Activated naive CD8-positive, alpha-beta T cell treated with anti-CD3 and anti-CD28 coated beads, Interleukin-2, amount 50 U/mL, for 24 hours (primary cell): ENCODE measurements at regions not wholly inside any gene's neighbourhood (a gene's known extent, or its start where the extent isn't known, plus 50 kb on each side); places are given as distances from the start of the nearest gene placed in this dataset.
"Not testable (repeated sequence)": the region's sequence is repeated elsewhere in the genome, so short reads cannot be mapped to it uniquely, and the experiment has no call there.

ENCODE experiments used
- ATAC-seq: fragments of 150-1000 bp; cut with Tn5 transposase; one replicate; pipeline ENCODE4 v1.10.0; 2021
- DNase-seq: peaks from one replicate; pipeline ENCODE4 v3.0.0; 2021
- H3K27ac Mint-ChIP-seq: one replicate; pipeline ENCODE4 v1.8.0; 2021; ENCODE audit warnings: mild to moderate bottlenecking, mixed read lengths
- H3K27me3 Mint-ChIP-seq: one replicate; pipeline ENCODE4 v1.8.0; 2021; ENCODE audit warnings: mixed read lengths
- H3K36me3 Mint-ChIP-seq: one replicate; pipeline ENCODE4 v1.8.0; 2021; ENCODE audit warnings: low read depth, mixed read lengths
- H3K4me1 Mint-ChIP-seq: one replicate; pipeline ENCODE4 v1.8.0; 2021; ENCODE audit warnings: mixed read lengths
- H3K4me3 Mint-ChIP-seq: one replicate; pipeline ENCODE4 v1.8.0; 2021; ENCODE audit warnings: mild to moderate bottlenecking, moderate library complexity, mixed read lengths
- H3K9me3 Mint-ChIP-seq: one replicate; pipeline ENCODE4 v1.8.0; 2021; ENCODE audit warnings: mixed read lengths

DNA sequence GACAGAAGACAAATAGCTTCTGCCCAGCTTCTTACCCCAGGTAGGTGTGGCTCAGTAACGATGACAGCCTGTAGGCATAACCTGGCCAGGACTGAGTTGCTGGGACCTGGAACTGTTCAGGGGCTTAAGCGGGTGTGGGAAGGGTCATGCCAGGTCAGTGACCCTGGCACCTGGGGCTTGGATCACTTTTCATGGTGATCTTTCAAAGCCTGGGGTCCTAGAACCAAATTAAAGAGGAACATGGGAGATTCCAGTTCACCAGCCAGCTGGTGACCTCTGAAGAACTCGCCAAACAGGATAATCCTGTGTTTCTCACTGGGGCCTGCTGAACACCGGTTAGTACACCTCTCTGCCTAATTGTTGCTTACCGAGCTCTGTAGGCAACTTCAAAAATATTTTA lies 102.6 kb upstream of the LMNTD1 start:
- no peaks in the 10 kb centered on the region for H3K4me1 Mint-ChIP-seq
- no peaks in the 10 kb centered on the region for H3K27me3 Mint-ChIP-seq
- DNase-seq (no peak), ATAC-seq (no peak)
- no peaks in the 10 kb centered on the region for H3K36me3 Mint-ChIP-seq
- no peak overlapping the region for H3K4me3 Mint-ChIP-seq
- no peaks in the 10 kb centered on the region for H3K9me3 Mint-ChIP-seq
- no peak overlapping the region for H3K27ac Mint-ChIP-seq

DNA sequence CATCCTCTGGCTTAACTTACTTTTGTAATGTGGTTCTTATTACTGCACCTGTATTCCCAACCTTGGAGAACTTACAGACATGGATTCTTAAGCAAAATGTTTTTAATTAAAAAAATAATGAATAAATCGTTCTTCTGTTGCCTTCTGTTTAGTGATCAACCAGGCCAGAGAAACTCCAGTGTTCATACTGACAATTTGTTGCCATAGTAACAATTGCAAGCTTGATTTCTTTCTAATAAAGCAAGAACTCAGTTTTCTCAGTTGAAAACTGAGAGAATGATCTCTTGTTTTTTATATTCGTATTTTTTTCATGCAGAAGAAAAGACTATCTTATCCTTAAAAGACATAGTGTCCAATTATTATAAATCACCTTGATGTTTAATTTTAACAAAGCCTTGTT lies 106.5 kb upstream of the LMNTD1 start:
- no peak for DNase-seq
- Mint-ChIP-seq H3K36me3 (no peaks in the 10 kb centered on the region), H3K4me3 (no peak overlapping the region), H3K9me3 (no peaks in the 10 kb centered on the region), H3K4me1 (no peaks in the 10 kb centered on the region), H3K27ac (no peak overlapping the region), H3K27me3 (no peaks in the 10 kb centered on the region)
- ATAC-seq = no peak

DNA sequence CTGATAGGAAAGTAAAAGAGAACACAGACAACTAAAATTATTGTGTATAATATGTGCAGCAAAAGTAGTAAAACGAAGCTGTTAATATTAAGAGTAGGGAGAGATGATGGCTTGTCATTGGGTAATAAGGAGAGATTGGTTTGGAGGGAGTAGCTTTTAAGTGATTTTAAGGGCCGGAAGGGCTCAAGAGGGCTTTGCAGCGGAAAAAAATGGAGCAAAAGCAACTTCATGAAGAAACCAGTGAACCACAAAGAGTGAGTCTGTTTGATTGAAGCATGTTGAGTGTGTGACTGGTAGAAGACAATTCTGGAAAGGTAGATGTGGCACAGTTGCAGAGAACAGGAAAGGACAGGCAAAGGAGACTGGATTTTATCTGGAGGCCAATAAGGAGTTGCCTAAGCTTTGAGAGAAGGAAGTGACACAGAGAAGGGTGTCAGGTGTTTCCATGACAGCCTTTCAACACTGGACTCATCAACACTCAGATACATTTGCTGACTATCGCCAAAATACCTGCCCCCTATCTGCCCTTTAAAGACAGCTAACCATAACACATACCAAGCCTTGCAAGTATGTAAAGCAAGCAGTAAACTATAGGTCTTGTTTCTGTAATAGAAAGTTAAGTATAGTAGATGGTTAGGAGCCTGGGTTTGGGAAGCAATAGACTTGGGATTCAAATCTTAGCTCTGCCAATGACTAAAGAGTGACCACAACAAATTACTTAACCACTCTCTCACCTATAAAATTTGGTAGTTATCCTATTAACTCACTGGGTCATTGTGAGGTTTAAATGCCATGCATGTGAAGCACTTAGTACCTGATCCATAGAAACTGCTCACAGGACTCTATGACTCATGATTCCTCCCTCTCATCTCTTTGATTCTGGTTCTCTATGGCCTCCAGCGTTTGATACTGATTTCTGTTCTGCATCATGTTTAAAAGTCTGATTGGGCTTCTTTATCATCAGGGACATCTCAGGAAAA lies 117.3 kb upstream of the LMNTD1 start:
- Mint-ChIP-seq H3K27ac (no peak overlapping the region), H3K27me3 (no peaks in the 10 kb centered on the region), H3K4me3 (no peak overlapping the region), H3K4me1 (no peaks in the 10 kb centered on the region), H3K9me3 (no peaks in the 10 kb centered on the region), H3K36me3 (no peaks in the 10 kb centered on the region)
- no peak for ATAC-seq
- no peak for DNase-seq

DNA sequence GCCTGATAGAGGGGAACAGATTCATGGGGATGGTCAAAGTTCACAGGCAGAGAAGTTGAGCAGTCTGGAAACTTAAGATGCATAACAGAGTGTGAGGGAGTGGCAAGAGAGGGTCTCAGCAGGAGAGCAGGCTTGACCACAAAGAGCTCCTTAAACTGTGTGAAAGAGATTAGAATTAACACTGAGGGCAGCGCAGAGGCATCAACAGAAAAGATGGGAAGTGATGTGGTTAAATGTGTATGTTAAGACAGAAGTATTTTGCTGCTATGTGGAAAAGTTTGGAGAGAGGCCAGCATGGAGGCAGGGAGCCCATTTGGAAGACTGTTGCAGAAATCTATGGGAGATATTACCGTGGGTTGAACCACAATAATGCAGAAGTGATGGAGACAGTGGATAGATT lies 122.7 kb upstream of the LMNTD1 start:
- ATAC-seq (no peak), DNase-seq (no peak)
- Mint-ChIP-seq H3K27ac (no peak overlapping the region), H3K27me3 (no peaks in the 10 kb centered on the region), H3K9me3 (no peaks in the 10 kb centered on the region), H3K36me3 (no peaks in the 10 kb centered on the region), H3K4me3 (no peak overlapping the region), H3K4me1 (no peaks in the 10 kb centered on the region)

DNA sequence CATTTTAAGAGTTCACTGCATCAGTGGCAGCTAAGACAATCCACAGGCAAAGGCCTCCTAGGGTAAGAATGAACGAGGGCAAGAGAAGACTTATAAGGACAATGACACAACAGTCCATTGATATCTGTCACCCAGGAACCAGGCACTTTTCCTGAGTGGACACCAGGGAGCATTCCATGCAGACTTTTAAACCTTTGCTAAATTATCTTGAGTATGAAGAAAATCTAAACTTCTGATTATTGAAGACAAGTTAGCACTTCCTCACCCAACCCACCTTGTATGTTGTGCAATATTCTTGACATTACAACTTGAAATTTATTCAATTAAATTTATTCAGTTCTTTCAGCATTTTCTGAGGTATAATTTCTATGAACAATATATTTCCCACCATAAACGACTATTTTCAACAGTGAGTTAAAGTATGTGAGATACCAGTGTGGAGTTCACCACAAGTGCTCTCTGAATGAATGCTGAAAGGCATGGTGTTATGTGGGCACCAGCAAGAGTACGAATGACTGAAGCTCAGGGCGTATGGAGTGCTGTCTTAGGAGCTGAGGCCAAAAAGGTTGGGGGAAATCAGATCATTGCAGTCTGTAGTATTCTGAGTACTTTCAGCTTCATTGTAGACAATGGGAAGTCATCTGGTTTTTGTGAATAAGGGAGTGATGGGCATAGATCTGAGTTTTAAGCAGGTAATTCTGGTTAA lies 124.3 kb upstream of the LMNTD1 start:
- no peak overlapping the region for H3K4me3 Mint-ChIP-seq
- no peak overlapping the region for H3K27ac Mint-ChIP-seq
- no peaks in the 10 kb centered on the region for H3K4me1 Mint-ChIP-seq
- no peaks in the 10 kb centered on the region for H3K9me3 Mint-ChIP-seq
- DNase-seq (no peak), ATAC-seq (no peak)
- no peaks in the 10 kb centered on the region for H3K27me3 Mint-ChIP-seq
- H3K36me3 Mint-ChIP-seq = no peaks in the 10 kb centered on the region

DNA sequence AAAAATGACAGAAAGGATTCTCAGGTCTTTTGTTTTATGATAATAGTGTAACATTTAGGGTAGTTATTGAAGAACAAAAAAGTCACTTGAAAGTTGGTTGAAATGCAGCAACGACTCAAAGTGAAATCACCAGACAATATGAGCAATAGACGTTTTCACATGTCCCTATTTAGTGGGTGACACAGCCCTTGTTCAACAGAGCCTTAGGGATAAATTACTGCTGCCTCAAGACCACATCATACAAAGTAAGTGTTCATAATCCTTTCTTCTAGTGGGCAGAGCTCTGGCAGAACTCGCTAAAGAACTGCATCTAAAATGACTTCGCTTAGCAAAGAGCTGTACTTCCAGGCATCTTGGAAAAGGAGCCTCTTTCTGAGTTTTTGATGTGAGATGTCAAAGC lies 128.5 kb upstream of the LMNTD1 start:
- no peaks in the 10 kb centered on the region for H3K9me3 Mint-ChIP-seq
- no peak overlapping the region for H3K27ac Mint-ChIP-seq
- no peak overlapping the region for H3K4me3 Mint-ChIP-seq
- no peaks in the 10 kb centered on the region for H3K36me3 Mint-ChIP-seq
- no peaks in the 10 kb centered on the region for H3K27me3 Mint-ChIP-seq
- no peaks in the 10 kb centered on the region for H3K4me1 Mint-ChIP-seq
- ATAC-seq (no peak), DNase-seq (no peak)

DNA sequence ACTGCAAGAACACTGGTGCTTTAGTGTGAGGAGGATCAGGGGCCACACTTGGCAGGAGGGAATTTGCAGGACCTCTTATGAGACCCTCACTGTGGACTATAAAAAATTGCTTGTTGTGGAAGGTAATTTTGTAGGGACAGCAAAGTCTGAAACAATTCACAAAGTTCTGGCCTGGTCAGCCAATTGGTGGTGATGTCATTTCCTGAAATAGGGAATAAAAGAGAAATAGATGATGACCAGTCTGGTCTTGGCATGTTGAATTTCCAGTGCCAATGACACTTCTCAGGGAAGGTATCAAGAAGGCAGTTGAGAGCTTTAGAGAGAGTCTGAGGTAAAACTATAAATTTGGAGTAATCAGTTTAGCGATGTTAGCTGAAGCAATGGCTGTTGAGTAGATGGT lies 129.3 kb upstream of the LMNTD1 start:
- no peak for DNase-seq
- Mint-ChIP-seq H3K27ac (no peak overlapping the region), H3K4me3 (no peak overlapping the region), H3K4me1 (no peaks in the 10 kb centered on the region), H3K27me3 (no peaks in the 10 kb centered on the region), H3K36me3 (no peaks in the 10 kb centered on the region), H3K9me3 (no peaks in the 10 kb centered on the region)
- ATAC-seq = no peak

DNA sequence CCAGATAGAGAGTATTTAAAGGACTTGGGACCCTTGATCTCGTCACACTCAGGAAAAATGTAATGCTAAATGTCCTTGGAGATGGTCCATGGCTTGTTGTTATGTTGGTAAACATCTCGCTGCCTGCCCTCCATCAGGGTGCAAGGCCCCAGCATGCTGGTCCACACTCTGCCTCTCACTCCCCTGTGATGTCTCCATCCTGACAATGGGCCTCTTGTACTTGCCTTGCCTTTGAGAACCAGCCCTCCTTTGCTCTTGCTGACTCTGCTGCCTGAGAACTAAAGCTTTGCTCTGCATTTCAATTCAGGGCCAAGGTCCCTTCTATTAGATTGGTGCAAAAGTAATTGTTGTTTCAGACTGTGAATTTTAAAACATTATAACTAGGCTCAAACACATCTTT lies 131.0 kb upstream of the LMNTD1 start:
- H3K9me3 Mint-ChIP-seq = no peaks in the 10 kb centered on the region
- no peak for ATAC-seq
- H3K27ac Mint-ChIP-seq = no peak overlapping the region
- no peaks in the 10 kb centered on the region for H3K36me3 Mint-ChIP-seq
- no peaks in the 10 kb centered on the region for H3K27me3 Mint-ChIP-seq
- H3K4me3 Mint-ChIP-seq = no peak overlapping the region
- no peak for DNase-seq
- no peaks in the 10 kb centered on the region for H3K4me1 Mint-ChIP-seq

DNA sequence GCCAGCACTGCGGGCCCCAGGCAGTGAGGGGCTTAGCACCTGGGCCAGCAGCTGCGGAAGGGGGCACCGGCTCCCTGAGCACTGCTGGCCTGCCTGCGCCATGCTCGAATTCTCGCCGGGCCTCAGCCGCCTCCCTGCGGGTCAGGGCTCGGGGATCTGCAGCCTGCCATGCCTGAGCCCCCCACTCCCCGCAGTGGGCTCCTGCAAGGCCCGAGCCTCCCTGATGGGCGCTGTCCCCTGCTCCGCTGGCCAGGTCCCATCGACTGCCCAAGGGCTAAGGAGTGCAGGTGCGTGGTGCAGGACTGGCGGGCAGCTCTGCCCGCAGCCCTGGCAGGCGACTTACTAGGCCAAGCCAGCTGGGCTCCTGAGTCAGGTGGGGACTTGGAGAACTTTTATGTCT lies 133.3 kb upstream of the LMNTD1 start:
- no peak overlapping the region for H3K27ac Mint-ChIP-seq
- ATAC-seq (no peak), DNase-seq (no peak)
- no peaks in the 10 kb centered on the region for H3K27me3 Mint-ChIP-seq
- no peak overlapping the region for H3K4me3 Mint-ChIP-seq
- H3K9me3 Mint-ChIP-seq = no peaks in the 10 kb centered on the region
- no peaks in the 10 kb centered on the region for H3K4me1 Mint-ChIP-seq
- H3K36me3 Mint-ChIP-seq = no peaks in the 10 kb centered on the region

DNA sequence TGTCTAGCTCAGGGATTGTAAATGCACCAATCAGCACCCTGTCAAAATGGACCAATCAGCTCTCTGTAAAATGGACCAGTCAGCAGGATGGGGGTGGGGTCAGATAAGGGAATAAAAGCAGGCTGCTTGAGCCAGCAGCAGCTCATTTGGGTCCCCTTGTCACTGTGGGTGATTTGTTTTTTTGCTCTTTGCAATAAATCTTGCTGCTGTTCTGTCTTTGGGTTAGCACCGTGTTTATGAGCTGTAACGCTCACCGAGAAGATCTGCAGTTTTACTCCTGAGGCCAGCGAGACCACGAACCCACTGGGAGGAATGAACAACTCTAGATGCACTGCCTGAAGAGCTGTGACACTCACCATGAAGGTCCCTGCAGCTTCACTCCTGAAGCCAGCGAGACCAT lies 134.1 kb upstream of the LMNTD1 start:
- DNase-seq (no peak), ATAC-seq (no peak)
- H3K9me3 Mint-ChIP-seq = no peaks in the 10 kb centered on the region
- H3K27me3 Mint-ChIP-seq = no peaks in the 10 kb centered on the region
- H3K4me1 Mint-ChIP-seq = no peaks in the 10 kb centered on the region
- no peaks in the 10 kb centered on the region for H3K36me3 Mint-ChIP-seq
- no peak overlapping the region for H3K27ac Mint-ChIP-seq
- no peak overlapping the region for H3K4me3 Mint-ChIP-seq

DNA sequence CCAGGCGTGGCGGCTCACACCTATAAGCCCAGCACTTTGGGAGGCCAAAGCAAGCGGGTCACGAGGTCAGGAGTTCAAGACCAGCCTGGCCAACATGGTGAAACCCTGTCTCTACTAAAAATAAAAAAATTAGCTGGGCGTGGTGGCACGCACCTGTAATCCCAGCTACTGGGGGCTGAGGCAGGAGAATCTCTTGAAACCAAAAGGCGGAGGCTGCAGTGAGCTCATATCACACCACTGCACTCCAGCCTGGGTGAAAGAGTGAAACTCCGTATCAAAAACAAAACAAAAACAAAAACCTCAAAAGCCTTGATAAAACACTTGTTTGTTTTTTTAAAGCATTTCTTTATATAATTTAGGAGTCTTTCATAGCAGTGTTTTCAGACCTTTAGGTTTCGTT lies 135.8 kb upstream of the LMNTD1 start:
- DNase-seq, ATAC-seq: not testable (repeated sequence)

DNA sequence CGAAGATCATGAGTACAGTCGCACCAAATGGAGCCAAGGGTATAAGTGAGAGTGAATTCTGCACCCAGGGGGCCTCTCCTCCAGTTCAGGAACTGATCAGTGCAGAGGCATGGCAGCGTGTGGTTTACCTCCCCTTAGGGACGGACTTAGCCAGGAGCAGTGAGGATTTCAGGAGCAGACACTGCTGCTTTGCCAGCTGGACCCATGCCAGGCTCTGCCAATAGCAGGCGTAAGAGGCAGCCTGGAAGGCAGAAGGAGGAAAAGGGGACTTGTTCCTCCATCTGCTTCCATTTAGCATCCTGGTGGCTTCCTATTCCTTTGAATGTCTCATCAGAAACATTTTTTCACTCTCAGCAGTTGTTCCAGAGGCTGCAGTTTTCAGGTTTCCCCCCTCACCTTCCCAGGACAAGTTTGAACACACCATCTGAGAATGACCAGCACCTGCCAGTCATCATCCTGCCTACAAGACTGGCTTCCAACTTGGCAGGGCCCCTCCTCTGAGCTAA lies 137.0 kb upstream of the LMNTD1 start:
- H3K9me3 Mint-ChIP-seq = no peaks in the 10 kb centered on the region
- H3K27ac Mint-ChIP-seq = no peak overlapping the region
- DNase-seq = no peak
- H3K36me3 Mint-ChIP-seq = no peaks in the 10 kb centered on the region
- H3K4me3 Mint-ChIP-seq = no peak overlapping the region
- no peak for ATAC-seq
- no peaks in the 10 kb centered on the region for H3K27me3 Mint-ChIP-seq
- H3K4me1 Mint-ChIP-seq = no peaks in the 10 kb centered on the region

More for the DNA sequence above, 135.8 kb upstream of the LMNTD1 start:
- not testable (repeated sequence) for H3K36me3 Mint-ChIP-seq, H3K27ac Mint-ChIP-seq, H3K4me1 Mint-ChIP-seq, H3K27me3 Mint-ChIP-seq, H3K9me3 Mint-ChIP-seq, H3K4me3 Mint-ChIP-seq

DNA sequence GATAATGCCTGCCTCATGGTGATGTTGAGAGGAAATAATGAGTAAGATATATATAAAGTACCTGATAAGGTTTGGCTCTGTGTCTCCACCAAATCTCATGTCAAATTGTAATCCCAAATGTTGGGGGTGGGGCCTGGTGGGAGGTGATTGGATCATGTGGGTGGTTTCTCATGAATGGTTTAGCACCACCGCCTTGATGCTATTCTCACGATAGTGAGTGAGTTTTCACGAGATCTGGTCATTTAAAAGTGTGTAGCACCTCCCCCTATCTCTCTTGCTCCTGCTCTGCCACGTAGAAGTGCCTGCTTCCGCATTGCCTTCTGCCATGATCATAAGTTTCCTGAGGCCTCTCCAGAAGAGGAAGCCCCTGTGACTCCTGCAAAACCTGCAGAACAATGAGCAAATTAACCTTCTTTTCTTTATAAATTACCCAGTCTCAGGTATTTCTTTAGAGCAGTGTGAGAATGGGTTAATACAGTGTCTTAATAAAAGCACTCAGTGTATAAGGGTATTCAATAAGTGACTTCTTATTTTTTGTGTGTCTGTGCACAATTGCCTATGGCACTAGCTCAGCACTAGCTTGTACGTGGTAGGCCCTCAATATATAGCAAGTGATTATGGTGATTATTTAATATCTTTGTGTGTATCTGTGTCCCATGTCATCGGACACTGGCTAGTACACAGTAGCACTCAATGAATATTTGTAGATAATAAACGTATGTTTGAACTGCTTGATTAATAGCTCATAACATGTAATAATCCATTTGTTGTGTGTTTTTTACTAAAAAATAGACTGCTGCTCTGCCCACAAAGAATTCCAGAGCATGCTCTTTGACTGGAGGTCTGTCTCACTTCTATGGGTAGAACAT lies 138.1 kb upstream of the LMNTD1 start:
- DNase-seq = no peak
- Mint-ChIP-seq H3K27me3 (no peaks in the 10 kb centered on the region), H3K27ac (no peak overlapping the region), H3K4me1 (no peaks in the 10 kb centered on the region), H3K36me3 (no peaks in the 10 kb centered on the region), H3K4me3 (no peak overlapping the region), H3K9me3 (no peaks in the 10 kb centered on the region)
- no peak for ATAC-seq

DNA sequence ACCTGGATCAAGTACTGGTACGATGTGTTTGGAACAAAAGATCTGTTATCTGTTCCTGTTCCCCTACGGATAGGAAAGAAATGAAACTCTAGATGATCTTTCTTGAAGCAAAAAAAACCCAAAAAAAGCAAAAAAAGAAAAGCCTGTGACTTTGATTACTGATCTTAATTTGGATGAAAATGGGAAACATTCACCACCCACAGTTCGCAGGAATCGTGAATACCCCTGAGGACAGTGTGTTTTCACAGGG lies 138.7 kb upstream of the LMNTD1 start:
- no peak for DNase-seq
- H3K4me3 Mint-ChIP-seq = no peak overlapping the region
- H3K27me3 Mint-ChIP-seq = no peaks in the 10 kb centered on the region
- no peak for ATAC-seq
- H3K9me3 Mint-ChIP-seq = no peaks in the 10 kb centered on the region
- no peaks in the 10 kb centered on the region for H3K4me1 Mint-ChIP-seq
- no peaks in the 10 kb centered on the region for H3K36me3 Mint-ChIP-seq
- H3K27ac Mint-ChIP-seq = no peak overlapping the region
